GM18909 (cell line): ENCODE measurements at regions not wholly inside any gene's neighbourhood (a gene's known extent, or its start where the extent isn't known, plus 50 kb on each side); places are given as distances from the start of the nearest gene placed in this dataset.
"Not testable (repeated sequence)": the region's sequence is repeated elsewhere in the genome, so short reads cannot be mapped to it uniquely, and the experiment has no call there.

ENCODE experiments used
- ATAC-seq: cut with Tn5 transposase; IDR thresholded peaks from one replicate; pipeline ENCODE4 v1.9.1; 2021; ENCODE audit warnings: mild to moderate bottlenecking; ENCODE audit not compliant: unreplicated experiment, poor library complexity

DNA sequence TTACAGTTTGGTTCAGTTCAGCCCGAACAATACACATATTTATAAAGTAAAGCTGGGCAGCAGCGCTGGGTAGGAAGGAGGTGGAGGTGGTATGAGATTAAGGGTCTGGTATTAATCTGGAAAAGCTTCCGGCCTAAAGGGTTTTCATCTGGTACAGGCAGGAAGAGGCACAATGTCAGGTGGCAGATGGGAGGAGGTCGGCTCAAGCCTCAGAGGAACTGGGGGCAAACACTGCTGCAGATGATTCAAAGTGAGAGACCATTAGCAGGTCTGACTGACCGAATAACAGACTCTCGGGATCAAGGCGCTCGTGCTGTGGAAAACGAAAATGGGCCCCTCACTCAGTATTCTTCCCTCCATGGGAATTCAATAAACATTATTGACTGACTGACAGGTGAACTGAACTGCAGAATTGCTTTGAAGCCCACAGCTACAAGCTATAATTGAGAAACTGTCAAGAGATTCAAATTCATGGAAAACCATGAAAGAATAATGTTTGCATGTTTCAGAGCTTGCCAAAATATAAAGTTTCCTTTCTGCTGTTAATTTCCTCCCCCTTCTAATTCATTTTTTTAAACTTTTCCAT, 75.3 kb downstream of the TMEM167A start:
- no peak for ATAC-seq

DNA sequence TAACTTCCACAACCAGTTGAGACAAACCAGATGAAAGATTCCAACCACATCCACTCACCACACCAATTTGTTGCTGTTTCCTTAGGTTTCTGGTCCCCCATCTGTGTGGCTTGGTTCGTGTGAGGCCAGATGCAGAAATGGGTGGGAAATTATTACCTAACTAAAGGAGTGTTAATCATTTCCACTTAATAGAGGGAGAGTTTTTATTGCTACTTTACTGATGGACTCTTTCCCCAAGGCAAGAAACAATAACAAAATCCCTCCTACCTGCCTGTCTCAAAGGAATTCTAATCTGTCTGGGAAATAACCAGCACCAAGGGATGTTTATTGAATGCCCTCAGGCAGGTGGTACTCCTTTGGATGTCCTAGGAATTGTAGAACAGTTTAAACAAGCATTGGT, 76.3 kb downstream of the TMEM167A start:
- ATAC-seq: no peak

DNA sequence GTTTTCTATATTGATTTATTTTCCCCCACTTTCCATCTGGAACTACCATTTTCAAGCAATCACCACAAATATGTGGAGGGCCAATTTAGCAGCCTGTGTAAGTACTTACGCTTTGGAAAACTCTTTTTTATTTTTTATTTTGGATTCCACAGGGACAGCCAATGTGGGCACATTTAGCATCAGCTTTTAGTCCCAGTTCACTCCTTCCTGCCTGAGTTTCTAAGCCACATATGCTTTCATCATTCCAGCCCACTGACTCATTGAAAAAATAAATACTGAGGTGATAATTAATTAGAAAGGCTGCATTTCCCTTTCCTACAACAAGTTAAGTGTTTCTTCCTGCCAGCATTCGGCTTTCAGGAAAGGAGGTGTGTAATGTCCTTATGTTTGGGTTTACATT, 76.8 kb downstream of the TMEM167A start:
- no peak for ATAC-seq

- ATAC-seq: no peak
These were observed 83.8 kb downstream of the TMEM167A start for GRCh38 chr5:82993416-82993815.

DNA sequence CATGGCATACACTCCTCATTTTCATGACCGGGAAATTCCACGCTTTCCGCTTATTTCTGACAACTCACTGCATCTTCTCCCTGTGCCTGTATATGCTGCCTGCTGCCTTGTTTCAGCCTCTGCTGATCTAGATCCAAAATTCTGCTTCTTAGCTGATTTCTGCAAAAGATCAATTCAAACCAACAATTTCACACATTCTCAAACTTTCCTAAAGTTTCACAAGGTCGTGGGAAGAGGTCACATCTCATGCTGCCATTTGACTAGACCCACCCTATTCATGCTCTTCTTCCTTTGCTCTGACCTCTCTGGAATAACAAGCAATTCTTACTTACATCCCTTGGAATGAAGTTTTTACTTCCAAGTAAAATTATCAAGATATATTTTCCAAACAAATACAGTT, 84.5 kb downstream of the TMEM167A start:
- no peak for ATAC-seq

DNA sequence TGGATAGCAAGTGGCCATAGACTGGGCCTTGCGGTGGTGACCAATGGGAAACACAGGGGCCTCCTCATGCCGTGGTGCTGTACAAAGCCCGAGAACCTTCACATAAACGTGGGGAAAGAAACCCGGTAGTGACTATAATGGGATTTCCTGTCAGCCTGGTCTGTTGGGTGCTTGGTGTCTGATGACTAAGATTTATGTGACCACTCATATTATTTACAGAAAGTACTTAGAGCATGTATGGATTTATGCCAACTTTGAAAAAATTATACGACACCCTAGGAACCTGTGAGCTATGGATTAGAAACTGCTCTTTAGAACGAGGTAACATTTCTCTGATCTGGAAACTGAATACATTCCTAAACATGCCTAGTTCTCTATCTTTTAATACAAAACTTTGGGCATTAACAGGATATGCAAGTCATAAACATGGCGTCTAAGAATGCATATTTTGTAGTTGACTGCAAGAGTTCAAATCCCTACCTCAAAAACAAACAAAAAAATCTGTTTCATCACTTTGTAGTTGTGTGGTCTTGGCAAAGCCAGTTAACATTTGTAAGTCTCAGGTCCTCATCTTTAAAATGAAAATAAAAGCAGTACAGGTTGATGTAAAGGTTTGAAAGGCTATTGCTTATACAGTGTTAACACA, 85.4 kb downstream of the TMEM167A start:
- no peak for ATAC-seq

DNA sequence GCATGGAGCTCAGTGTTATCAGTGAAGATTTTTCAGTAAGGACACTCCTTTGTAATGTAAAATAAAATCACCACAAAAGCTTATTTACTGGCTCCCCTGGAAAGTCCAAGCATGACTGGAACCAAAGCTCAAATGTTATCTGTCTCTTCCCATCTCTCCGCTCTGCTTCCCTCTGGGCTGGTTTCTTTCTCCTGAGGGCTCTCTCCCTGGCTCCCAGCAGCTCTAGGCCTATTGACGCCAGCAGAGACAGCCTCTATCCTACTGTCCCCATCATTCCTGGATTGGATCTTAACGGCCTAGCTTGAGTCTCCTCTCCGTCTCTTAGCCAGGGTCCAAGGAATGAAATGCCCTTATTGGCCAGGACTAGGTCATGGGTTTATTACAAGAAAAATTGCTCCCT, 86.1 kb downstream of the TMEM167A start:
- no peak for ATAC-seq

DNA sequence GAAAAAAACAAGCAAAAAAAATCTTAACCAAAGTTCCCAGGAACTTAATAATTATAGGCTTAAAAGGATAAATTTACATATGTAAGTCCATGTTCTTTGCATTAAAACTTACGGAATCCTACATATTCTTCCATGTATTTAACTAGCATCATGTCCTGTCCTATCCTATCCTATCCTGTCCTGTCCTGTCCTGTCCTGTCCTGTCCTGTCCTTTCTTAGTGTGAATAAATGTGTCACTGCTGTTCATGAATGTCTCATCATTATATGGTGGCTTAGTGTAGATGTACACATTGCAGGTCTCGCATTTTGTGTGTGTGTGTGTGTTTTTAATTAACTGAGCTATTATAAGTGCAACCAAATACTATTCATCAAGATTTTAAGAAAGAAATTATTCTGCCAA, 90.0 kb downstream of the TMEM167A start:
- no peak for ATAC-seq

- ATAC-seq: no peak
These were observed 90.8 kb downstream of the TMEM167A start for GRCh38 chr5:82986404-82986803.

- ATAC-seq: no peak
These were observed 91.4 kb downstream of the TMEM167A start for GRCh38 chr5:82985763-82986162.

DNA sequence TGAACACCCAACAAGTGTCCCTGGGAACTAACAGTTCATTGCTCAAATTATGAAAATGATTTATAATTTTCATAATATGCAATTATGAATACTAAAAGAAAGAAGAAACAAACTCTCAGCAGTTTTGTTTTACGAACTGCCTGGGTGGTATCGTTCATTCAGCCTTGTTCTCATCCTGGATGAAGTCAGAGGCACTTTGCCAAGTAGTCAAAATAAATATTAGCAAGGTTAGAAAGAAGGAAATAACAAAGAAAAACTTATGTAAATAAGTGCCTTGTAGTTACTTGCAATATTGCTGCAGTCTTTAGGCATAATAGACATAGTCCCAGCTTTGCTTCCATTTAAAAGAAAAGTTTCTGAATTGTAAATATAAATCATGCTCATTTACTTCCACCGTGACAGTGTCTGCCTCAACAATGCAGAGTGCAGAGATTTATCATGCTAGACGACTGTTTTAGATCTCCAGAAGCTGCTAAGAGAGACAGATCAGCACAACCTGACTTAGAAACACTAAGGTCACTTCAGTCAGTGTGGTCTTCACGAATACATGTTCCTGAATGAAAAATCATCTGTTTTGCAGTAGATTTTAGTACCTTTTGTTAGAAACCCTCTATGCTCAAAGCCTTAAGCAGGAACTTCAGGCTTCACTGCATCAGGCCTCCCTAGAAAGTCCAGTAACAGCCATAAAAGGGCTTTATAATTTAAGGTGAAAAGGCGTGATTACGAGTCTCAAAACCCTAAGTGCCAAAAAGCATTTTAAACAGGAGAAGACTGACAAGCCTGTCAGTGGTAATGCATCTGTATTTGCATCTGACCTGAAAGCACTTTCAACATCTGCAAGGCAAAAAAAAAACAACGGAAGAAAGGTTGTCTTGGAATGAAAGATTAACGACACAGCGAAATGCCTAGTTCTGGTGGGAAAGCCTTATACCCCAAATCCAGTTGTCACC, 92.1 kb downstream of the TMEM167A start:
- ATAC-seq: no peak

- no peak for ATAC-seq
These were observed 94.3 kb downstream of the TMEM167A start for GRCh38 chr5:82982846-82983245.

DNA sequence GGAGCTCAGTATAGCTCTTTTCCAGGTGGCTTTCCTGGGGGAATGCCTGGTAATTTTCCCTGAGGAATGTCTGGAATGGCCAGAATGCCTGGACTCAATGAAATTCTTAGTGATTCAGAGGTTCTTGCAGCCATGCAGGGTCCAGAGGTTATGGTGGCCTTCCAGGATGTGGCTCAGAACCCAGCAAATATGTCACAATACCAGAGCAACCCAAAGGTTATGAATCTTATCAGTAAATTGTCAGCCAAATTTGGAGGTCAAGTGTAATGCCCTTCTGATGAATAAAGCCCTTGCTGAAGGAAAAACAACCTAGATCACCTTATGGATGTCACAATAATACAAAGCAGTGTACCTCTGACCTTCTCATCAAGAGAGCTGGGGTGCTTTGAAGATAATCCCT, 100.3 kb downstream of the TMEM167A start:
- not testable (repeated sequence) for ATAC-seq

DNA sequence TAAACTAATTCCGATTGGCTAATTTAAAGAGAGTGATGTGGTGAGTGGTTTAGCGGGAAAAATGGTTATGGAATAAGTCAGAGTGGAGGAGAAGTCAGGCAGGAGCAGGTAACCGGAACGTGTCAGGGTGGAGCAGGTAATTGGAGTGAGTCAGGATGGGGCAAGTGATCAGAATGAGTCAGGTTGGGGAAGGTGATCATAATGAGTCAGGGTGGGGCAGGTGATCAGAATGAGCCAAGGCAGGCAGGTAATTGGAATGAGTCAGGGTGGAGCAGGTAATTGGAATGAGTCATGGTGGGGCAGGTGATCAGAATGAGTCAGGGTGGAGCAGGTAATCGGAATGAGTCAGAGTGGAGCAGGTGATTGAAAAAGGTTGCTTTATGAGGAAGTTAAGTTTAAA, 101.4 kb downstream of the TMEM167A start:
- ATAC-seq: no peak

DNA sequence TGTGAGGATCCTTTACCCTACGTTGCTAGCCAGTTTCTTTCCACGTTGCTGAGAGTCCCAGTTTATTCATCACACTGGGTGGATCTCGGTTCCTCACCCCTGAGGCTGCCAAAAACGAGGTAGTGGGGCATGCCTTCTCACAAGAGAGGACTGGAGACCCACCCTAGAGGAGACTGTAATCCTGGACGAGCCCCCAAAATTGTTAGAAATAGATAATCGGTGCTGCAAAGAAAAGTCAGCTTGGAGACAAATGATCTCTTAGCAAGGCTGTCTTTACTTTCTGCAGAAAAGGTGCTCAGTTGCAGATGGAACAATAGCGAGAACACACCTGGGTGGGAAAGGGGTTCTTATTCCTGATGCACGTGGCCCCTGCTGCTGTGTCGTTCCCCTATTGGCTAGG, 101.8 kb downstream of the TMEM167A start:
- no peak for ATAC-seq

DNA sequence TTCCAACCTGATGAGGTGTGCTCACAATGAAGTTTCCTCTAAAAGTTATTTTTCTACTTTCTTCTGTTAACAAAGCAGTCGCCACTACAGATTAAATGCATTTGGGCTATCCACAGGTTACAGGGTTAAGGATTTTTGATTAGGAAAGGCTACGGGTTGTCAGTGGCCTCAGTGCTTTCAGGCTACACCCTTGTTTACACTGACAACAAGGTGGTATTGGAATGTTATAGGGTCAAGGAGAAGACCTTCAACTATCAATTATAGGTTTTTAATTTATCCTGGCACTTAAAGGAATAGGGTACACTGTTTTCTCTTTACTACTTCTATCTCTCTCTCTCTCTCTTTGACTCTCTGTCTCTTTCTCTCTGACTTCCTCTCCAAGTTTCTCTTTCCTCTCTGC, 102.8 kb downstream of the TMEM167A start:
- not testable (repeated sequence) for ATAC-seq

DNA sequence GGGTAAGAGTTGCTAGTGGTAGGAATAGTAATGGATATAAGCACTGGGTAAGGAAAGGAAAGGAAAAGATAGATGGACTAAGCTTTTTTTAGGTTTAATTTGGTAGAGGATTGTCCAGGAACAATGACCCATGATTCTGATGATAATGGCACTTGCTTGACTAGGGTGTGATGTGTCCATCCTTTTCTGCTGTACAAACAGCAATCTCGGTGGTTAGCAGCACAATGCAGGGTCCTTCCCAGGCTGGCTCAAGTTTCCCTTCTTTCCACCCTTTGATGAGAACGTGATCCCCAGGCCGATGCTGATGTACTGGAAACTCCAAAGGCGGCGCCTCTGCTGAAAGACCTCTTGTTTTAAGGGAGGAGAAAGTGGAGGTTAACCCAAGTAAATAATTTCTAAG, 105.3 kb downstream of the TMEM167A start:
- ATAC-seq: no peak

DNA sequence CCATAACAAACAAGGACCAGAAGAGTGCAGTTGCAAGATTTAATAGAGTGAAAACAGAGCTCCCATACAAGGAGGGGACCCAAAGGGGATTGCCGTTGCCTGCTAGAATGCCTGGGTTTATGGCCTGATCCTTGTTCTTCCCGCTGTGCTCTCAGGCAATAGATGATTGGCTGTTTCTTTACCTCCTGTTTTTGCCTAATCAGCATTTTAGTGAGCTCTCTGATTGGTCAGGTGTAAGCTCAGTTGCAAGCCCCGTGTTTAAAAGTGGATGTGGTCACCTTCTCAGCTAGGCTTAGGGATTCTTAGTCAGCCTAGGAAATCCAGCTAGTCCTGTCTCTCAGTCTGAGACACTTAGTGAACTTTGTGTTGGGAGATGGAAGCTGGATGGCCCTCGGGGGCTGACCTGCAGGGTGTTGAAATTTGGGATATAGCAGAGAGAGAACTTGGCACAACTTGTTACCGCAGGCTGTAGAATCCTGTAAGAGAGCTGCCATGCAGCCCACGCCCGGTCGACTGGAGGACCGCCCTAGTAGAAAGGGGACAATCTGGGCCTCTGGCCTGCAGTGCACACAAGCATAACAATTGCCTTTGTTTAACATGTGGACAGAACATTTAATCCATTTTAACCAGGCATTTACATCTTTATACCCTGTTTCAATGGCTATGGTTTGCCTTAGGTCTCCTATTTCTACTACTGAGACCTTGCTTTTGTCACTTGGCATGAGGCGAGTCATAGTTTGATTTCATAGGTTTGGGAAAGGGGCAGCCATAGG, 106.0 kb downstream of the TMEM167A start:
- not testable (repeated sequence) for ATAC-seq

- not testable (repeated sequence) for ATAC-seq
These were observed 107.8 kb downstream of the TMEM167A start for GRCh38 chr5:82969221-82969976.

- ATAC-seq: no peak
These were observed 110.1 kb downstream of the TMEM167A start for GRCh38 chr5:82967072-82967471.
